ENCODE measurements at regions not wholly inside any gene's neighbourhood (a gene's known extent, or its start where the extent isn't known, plus 50 kb on each side); places are given as distances from the start of the nearest gene placed in this dataset.

- Histone ChIP-seq H3K36me3 (no peaks in the 10 kb centered on the region), H3K27ac (no peak overlapping the region), H3K4me3 (no peak overlapping the region), H3K9me3 (no peaks in the 10 kb centered on the region), H3K4me1 (no peaks in the 10 kb centered on the region), H3K27me3 (no peaks in the 10 kb centered on the region)
- no peak for DNase-seq
- TF ChIP-seq POLR2A (IDR thresholded peaks at IDR 0.05) (no peak), CTCF (IDR thresholded peaks at IDR 0.05 in 4 of 5, conservative IDR thresholded peaks at IDR 0.05 in 1 of 5) (no peak)
- in situ Hi-C loops (cut with MboI; ENCODE audit: low sequenced_read_pairs in 4 of 4), result no loop called here
- intact Hi-C loops (cut with DNase I; ENCODE audit: low total_unique reads), result no loop called here
- no peak for ATAC-seq
Observed at GRCh38 chr6:140601021-140601808, 1226.8 kb upstream of the CITED2 start.

GRCh38 chr6:140599916-140600315 is 1225.5 kb upstream of the CITED2 start:
- no peak for ATAC-seq
- Histone ChIP-seq H3K27ac (no peak overlapping the region), H3K36me3 (no peaks in the 10 kb centered on the region)

GRCh38 chr6:140597181-140597580 is 1222.7 kb upstream of the CITED2 start:
- Histone ChIP-seq H3K27ac (no peak overlapping the region), H3K4me1 (no peaks in the 10 kb centered on the region), H3K27me3 (no peaks in the 10 kb centered on the region), H3K4me3 (no peak overlapping the region), H3K9me3 (no peaks in the 10 kb centered on the region), H3K36me3 (no peaks in the 10 kb centered on the region)
- intact Hi-C loops (cut with DNase I; ENCODE audit: low total_unique reads), result no loop called here
- no peak for DNase-seq
- in situ Hi-C loops (cut with MboI; ENCODE audit: low sequenced_read_pairs in 4 of 4), result no loop called here
- no peak for ATAC-seq
- TF ChIP-seq CTCF (IDR thresholded peaks at IDR 0.05 in 4 of 5, conservative IDR thresholded peaks at IDR 0.05 in 1 of 5), result no peak
- no peak for TF ChIP-seq POLR2A (IDR thresholded peaks at IDR 0.05)

More at GRCh38 chr6:140599916-140600315, 1225.5 kb upstream of the CITED2 start:
- Histone ChIP-seq H3K4me1 (no peaks in the 10 kb centered on the region), H3K9me3 (no peaks in the 10 kb centered on the region), H3K27me3 (no peaks in the 10 kb centered on the region), H3K4me3 (no peak overlapping the region)
- TF ChIP-seq POLR2A (IDR thresholded peaks at IDR 0.05) (no peak), CTCF (IDR thresholded peaks at IDR 0.05 in 4 of 5, conservative IDR thresholded peaks at IDR 0.05 in 1 of 5) (no peak)
- intact Hi-C loops (cut with DNase I; ENCODE audit: low total_unique reads) (no loop called here), in situ Hi-C loops (cut with MboI; ENCODE audit: low sequenced_read_pairs in 4 of 4) (no loop called here)
- no peak for DNase-seq

GRCh38 chr6:140594806-140595128 is 1220.3 kb upstream of the CITED2 start:
- Histone ChIP-seq H3K9me3 (no peaks in the 10 kb centered on the region), H3K27ac (no peak overlapping the region), H3K36me3 (no peaks in the 10 kb centered on the region), H3K27me3 (no peaks in the 10 kb centered on the region), H3K4me3 (no peak overlapping the region), H3K4me1 (no peaks in the 10 kb centered on the region)
- no peak for DNase-seq
- in situ Hi-C loops (cut with MboI; ENCODE audit: low sequenced_read_pairs in 4 of 4) (no loop called here), intact Hi-C loops (cut with DNase I; ENCODE audit: low total_unique reads) (no loop called here)
- TF ChIP-seq CTCF (IDR thresholded peaks at IDR 0.05 in 4 of 5, conservative IDR thresholded peaks at IDR 0.05 in 1 of 5), result no peak
- no peak for TF ChIP-seq POLR2A (IDR thresholded peaks at IDR 0.05)
- no peak for ATAC-seq

- Histone ChIP-seq H3K36me3 (no peaks in the 10 kb centered on the region), H3K27ac (no peak overlapping the region), H3K4me1 (no peaks in the 10 kb centered on the region), H3K27me3 (no peaks in the 10 kb centered on the region), H3K9me3 (no peaks in the 10 kb centered on the region), H3K4me3 (no peak overlapping the region)
- ATAC-seq (no peak), DNase-seq (no peak)
- in situ Hi-C loops (cut with MboI; ENCODE audit: low sequenced_read_pairs in 4 of 4), result no loop called here
- intact Hi-C loops (cut with DNase I; ENCODE audit: low total_unique reads), result no loop called here
- no peak for TF ChIP-seq POLR2A (IDR thresholded peaks at IDR 0.05)
- TF ChIP-seq CTCF (IDR thresholded peaks at IDR 0.05 in 4 of 5, conservative IDR thresholded peaks at IDR 0.05 in 1 of 5), result no peak
Observed at GRCh38 chr6:140592877-140593276, 1218.4 kb upstream of the CITED2 start.
